ENCODE measurements at regions not wholly inside any gene's neighbourhood (a gene's known extent, or its start where the extent isn't known, plus 50 kb on each side); places are given as distances from the start of the nearest gene placed in this dataset.

DNA sequence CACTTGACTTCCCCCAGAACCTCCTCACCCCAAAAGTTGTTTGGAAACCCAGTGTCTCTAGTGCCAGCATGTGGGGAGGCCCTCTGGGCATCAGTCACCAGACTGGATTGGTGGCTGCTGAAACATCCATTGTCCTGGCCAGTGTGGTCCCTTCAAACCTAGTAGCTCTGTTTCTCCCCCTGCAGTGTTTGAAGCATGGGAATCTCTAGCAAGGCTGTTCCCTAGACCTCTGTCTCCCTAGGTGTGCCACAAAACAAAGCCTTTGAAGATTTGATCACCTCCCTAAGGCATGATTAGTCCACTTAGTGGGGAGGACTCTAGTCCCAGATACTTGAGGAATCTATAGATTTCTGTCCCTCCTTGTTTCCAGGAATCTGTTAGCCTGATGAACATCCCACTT is 60.3 kb downstream of the ARF6 start:
- TF ChIP-seq POLR2A (IDR thresholded peaks at IDR 0.05), result no peak
- TF ChIP-seq, protein P1, sequence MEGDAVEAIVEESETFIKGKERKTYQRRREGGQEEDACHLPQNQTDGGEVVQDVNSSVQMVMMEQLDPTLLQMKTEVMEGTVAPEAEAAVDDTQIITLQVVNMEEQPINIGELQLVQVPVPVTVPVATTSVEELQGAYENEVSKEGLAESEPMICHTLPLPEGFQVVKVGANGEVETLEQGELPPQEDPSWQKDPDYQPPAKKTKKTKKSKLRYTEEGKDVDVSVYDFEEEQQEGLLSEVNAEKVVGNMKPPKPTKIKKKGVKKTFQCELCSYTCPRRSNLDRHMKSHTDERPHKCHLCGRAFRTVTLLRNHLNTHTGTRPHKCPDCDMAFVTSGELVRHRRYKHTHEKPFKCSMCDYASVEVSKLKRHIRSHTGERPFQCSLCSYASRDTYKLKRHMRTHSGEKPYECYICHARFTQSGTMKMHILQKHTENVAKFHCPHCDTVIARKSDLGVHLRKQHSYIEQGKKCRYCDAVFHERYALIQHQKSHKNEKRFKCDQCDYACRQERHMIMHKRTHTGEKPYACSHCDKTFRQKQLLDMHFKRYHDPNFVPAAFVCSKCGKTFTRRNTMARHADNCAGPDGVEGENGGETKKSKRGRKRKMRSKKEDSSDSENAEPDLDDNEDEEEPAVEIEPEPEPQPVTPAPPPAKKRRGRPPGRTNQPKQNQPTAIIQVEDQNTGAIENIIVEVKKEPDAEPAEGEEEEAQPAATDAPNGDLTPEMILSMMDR (IDR thresholded peaks at IDR 0.05), result no peak

All from prostate gland (tissue), 2 donors.